DND-41 (cell line): ENCODE measurements at regions not wholly inside any gene's neighbourhood (a gene's known extent, or its start where the extent isn't known, plus 50 kb on each side); places are given as distances from the start of the nearest gene placed in this dataset.

ENCODE experiments used
- ATAC-seq: fragments of 200-7000 bp; cut with Tn5 transposase; 3 replicates; pipeline ENCODE4 v1.9.1; 2021; ENCODE audit warnings: low read depth; ENCODE audit not compliant: insufficient read depth
- DNase-seq: peaks from one replicate; pipeline ENCODE4 v3.0.0-alpha.2; 2020
- H2AFZ ChIP-seq: 2 replicates; pipeline ENCODE4 v1.6.0; 2012; ENCODE audit warnings: low read depth, low read length
- H3K27ac ChIP-seq: 2 replicates; pipeline ENCODE4 v1.5.1; 2012; ENCODE audit warnings: low read length, inconsistent platforms
- H3K27me3 ChIP-seq: fragments of 200-600 bp; sonication (generic); 2 replicates; pipeline ENCODE4 v1.6.0; 2012; ENCODE audit warnings: low read length, mild to moderate bottlenecking, inconsistent platforms; ENCODE audit not compliant: insufficient read depth, poor library complexity
- H3K36me3 ChIP-seq: 2 replicates; pipeline ENCODE4 v1.5.1; 2012; ENCODE audit warnings: low read length, inconsistent platforms; ENCODE audit not compliant: insufficient read depth
- H3K4me1 ChIP-seq: 2 replicates; pipeline ENCODE4 v1.5.1; 2012; ENCODE audit warnings: mild to moderate bottlenecking, low read length; ENCODE audit not compliant: insufficient read depth
- H3K4me2 ChIP-seq: 2 replicates; pipeline ENCODE4 v1.6.0; 2012; ENCODE audit warnings: mild to moderate bottlenecking, moderate library complexity, low read length, inconsistent platforms; ENCODE audit not compliant: insufficient read depth
- H3K4me3 ChIP-seq, 2 experiments: fragments of 200-600 bp in 1 of 2; shearing (Covaris generic) in 1 of 2; 2 replicates each; pipeline ENCODE4 v1.5.1; 2012 to 2016; ENCODE audit warnings: inconsistent platforms in 2 of 2, low read length in 2 of 2, mild to moderate bottlenecking in 2 of 2, low read depth in 1 of 2, moderate library complexity in 1 of 2
- H3K79me2 ChIP-seq: 2 replicates; pipeline ENCODE4 v1.6.0; 2012; ENCODE audit warnings: low read length, inconsistent platforms; ENCODE audit not compliant: insufficient read depth
- H3K9ac ChIP-seq: 2 replicates; pipeline ENCODE4 v1.6.0; 2012; ENCODE audit warnings: low read depth, mild to moderate bottlenecking, inconsistent platforms, low read length, moderate library complexity
- H3K9me3 ChIP-seq: 2 replicates; pipeline ENCODE4 v1.5.1; 2012; ENCODE audit warnings: low read length, moderate library complexity, mild to moderate bottlenecking, inconsistent platforms; ENCODE audit not compliant: insufficient read depth, severe bottlenecking
- H4K20me1 ChIP-seq: 2 replicates; pipeline ENCODE4 v1.6.0; 2012; ENCODE audit warnings: low read length; ENCODE audit not compliant: insufficient read depth
- EZH2 ChIP-seq: IDR thresholded peaks from 3 replicates; pipeline ENCODE4 v1.6.1; 2012; ENCODE audit warnings: borderline replicate concordance, low read depth, mild to moderate bottlenecking, moderate library complexity, low read length, inconsistent platforms; ENCODE audit not compliant: severe bottlenecking
- TF ChIP-seq, protein P1 (sequence below): IDR thresholded peaks from 2 replicates; pipeline ENCODE4 v1.5.1; 2012; ENCODE audit warnings: borderline replicate concordance, low read length, moderate library complexity, mild to moderate bottlenecking; ENCODE audit not compliant: poor library complexity, severe bottlenecking; ENCODE audit errors: extremely low read depth

DNA sequence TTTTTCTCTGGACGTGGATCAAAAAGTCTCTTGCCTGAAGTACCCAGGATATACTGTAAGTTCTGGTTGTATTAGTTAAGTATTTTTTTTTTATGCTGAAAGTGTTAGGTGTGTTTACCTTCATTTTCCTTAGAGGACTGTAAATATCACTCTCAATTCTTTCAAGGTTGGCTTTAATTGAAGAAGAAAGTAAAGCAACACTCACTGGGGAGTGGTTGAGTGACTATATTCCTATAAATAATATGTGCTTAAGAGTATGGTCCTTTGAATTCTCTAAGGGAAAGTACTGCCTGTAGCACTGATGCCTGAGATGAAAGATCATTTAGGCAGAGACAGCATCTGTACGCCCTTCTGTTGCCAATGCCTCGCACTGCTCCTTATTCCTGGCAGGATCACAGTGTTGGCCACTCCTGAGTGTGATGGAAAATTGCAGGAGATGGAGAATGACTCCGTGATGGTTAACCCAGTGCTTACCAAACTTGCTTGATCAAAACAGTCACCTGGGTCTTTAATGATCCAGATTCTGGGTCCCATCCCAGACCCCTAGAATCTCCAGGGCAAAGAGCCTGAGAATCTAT lies 182.0 kb upstream of the MPDZ start:
- Histone ChIP-seq H3K79me2 (no peaks in the 10 kb centered on the region), H4K20me1 (no peaks in the 10 kb centered on the region), H3K36me3 (no peaks in the 10 kb centered on the region), H3K4me1 (no peaks in the 10 kb centered on the region), H3K9me3 (no peaks in the 10 kb centered on the region), H3K4me2 (no peak overlapping the region), H2AFZ (no peak overlapping the region), H3K4me3 (no peak overlapping the region), H3K27me3 (no peaks in the 10 kb centered on the region), H3K27ac (no peak overlapping the region), H3K9ac (no peak overlapping the region)
- TF ChIP-seq EZH2, result no peak
- TF ChIP-seq, protein P1, sequence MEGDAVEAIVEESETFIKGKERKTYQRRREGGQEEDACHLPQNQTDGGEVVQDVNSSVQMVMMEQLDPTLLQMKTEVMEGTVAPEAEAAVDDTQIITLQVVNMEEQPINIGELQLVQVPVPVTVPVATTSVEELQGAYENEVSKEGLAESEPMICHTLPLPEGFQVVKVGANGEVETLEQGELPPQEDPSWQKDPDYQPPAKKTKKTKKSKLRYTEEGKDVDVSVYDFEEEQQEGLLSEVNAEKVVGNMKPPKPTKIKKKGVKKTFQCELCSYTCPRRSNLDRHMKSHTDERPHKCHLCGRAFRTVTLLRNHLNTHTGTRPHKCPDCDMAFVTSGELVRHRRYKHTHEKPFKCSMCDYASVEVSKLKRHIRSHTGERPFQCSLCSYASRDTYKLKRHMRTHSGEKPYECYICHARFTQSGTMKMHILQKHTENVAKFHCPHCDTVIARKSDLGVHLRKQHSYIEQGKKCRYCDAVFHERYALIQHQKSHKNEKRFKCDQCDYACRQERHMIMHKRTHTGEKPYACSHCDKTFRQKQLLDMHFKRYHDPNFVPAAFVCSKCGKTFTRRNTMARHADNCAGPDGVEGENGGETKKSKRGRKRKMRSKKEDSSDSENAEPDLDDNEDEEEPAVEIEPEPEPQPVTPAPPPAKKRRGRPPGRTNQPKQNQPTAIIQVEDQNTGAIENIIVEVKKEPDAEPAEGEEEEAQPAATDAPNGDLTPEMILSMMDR, result no peak
- DNase-seq (no peak), ATAC-seq (no peak)

DNA sequence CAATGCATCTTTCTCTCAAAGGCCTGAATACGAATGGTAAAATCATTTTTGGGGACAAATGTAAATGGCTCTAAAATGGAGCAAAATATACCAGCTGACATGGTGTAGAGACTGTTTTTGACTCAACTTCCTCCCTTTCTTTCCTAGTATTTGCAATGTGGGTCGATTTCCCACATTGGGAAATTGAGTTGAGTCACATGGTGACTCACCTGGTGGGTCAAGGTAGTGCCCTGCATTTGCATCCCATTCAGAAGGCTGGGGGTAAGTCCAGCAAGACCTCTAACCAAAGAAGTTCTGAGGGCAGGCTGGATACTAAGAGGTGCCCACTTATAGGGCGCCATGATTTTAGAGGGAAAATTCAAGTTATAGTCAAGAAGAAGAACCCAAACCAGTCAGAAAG lies 179.6 kb upstream of the MPDZ start:
- Histone ChIP-seq H3K9ac (no peak overlapping the region), H3K4me1 (no peaks in the 10 kb centered on the region), H4K20me1 (no peaks in the 10 kb centered on the region), H3K36me3 (no peaks in the 10 kb centered on the region), H3K27ac (no peak overlapping the region), H3K9me3 (no peaks in the 10 kb centered on the region), H2AFZ (no peak overlapping the region), H3K79me2 (no peaks in the 10 kb centered on the region), H3K4me3 (no peak overlapping the region), H3K27me3 (no peaks in the 10 kb centered on the region), H3K4me2 (no peak overlapping the region)
- TF ChIP-seq EZH2, result no peak
- TF ChIP-seq, protein P1, result no peak
- DNase-seq (no peak), ATAC-seq (no peak)

DNA sequence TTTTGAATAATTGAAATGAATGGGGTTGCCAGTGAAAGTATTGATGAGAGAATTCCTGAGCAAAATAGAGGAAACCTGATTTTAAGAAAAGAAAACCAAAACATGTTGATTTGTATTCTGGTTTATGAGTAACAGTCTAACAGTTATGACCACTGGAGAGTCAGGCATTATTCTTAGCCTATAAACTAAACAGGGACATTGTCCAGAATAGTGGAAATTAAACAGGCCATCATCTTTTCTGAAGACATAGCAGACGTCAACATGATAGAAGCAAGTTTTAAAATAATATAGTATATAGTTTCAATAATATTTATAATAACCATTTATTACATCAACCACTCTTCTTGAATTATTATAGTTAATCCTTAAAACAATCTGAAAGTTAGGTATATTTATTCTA lies 178.3 kb upstream of the MPDZ start:
- Histone ChIP-seq H3K4me3 (no peak overlapping the region), H3K27ac (no peak overlapping the region), H3K36me3 (no peaks in the 10 kb centered on the region), H3K4me1 (no peaks in the 10 kb centered on the region), H3K9ac (no peak overlapping the region), H3K4me2 (no peak overlapping the region), H2AFZ (no peak overlapping the region), H4K20me1 (no peaks in the 10 kb centered on the region), H3K79me2 (no peaks in the 10 kb centered on the region), H3K9me3 (no peaks in the 10 kb centered on the region), H3K27me3 (no peaks in the 10 kb centered on the region)
- DNase-seq, result no peak
- ATAC-seq, result no peak
- TF ChIP-seq EZH2, result no peak
- TF ChIP-seq, protein P1, result no peak

DNA sequence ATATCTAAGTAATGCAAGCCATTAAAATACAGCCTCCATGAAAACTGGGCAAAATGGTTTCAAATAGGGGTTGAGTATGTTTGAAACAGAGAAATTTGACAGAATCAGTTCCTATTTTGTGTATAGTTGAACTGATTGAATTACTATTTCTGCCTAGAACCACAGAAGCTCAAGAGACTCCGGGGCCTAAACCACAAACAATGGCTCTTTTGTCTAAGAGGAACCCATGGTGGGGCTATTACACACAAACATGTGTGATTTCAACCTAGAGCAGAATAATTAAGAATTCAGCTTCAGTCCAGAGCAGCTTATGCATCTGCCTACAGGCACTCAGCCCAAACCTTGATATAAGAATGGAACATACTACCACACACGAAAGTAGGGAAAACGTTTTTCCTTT lies 171.2 kb upstream of the MPDZ start:
- no peak for DNase-seq
- no peak overlapping the region for H3K27ac ChIP-seq
- H3K9ac ChIP-seq, result no peak overlapping the region
- H3K9me3 ChIP-seq, result no peaks in the 10 kb centered on the region
- no peak overlapping the region for H3K4me3 ChIP-seq
- H4K20me1 ChIP-seq, result no peaks in the 10 kb centered on the region
- no peak for ATAC-seq
- no peaks in the 10 kb centered on the region for H3K79me2 ChIP-seq
- no peaks in the 10 kb centered on the region for H3K27me3 ChIP-seq
- H3K36me3 ChIP-seq, result no peaks in the 10 kb centered on the region
- no peaks in the 10 kb centered on the region for H3K4me1 ChIP-seq
- H3K4me2 ChIP-seq, result no peak overlapping the region
- no peak overlapping the region for H2AFZ ChIP-seq
- no peak for TF ChIP-seq EZH2
- TF ChIP-seq, protein P1, result no peak
